Mucosa of descending colon (tissue), 3 donors: ENCODE measurements at regions not wholly inside any gene's neighbourhood (a gene's known extent, or its start where the extent isn't known, plus 50 kb on each side); places are given as distances from the start of the nearest gene placed in this dataset.

ENCODE experiments used
- ATAC-seq: fragments of 200-7000 bp; cut with Tn5 transposase; one replicate; pipeline ENCODE4 v1.9.1; 2020; ENCODE audit warnings: mild to moderate bottlenecking, moderate library complexity
- DNase-seq, 3 donors: peaks; one replicate each; pipeline ENCODE4 v3.0.0-alpha.2; 2020
- H3K36me3 ChIP-seq: fragments of 200-600 bp; one replicate; pipeline ENCODE4 v1.8.0; 2021; ENCODE audit warnings: low read depth, mild to moderate bottlenecking
- H3K4me1 ChIP-seq: fragments of 200-600 bp; one replicate; pipeline ENCODE4 v1.8.0; 2021; ENCODE audit warnings: low read depth, mild to moderate bottlenecking
- H3K4me3 ChIP-seq: fragments of 200-600 bp; one replicate; pipeline ENCODE4 v1.8.0; 2021; ENCODE audit warnings: mild to moderate bottlenecking
- H3K9me3 ChIP-seq: fragments of 200-600 bp; one replicate; pipeline ENCODE4 v1.8.0; 2021; ENCODE audit warnings: mild to moderate bottlenecking
- CTCF ChIP-seq: fragments of 200-600 bp; IDR thresholded peaks from one replicate; pipeline ENCODE4 v1.8.0; 2022; ENCODE audit warnings: antibody characterized with exemption, mild to moderate bottlenecking
- intact Hi-C, 2 donors: fragments of 100-400 bp; cut with DNase I in 1 of 2; cut with micrococcal nuclease in 1 of 2; formaldehyde crosslinking; loops; one replicate each; pipeline versions ENCODE4 v1.11.0 to v1.11.1; 2022; cut with DNase I, micrococcal nuclease
- donor health status: DM: no; HTN: no; CAD: no; lungs with moderate emphysema.
- donor health status: DM: no; HTN: no; CAD: no.
- donor health status: DM: no; HTN: yes; CAD: no.

GRCh38 chr1:88124614-88125013 is 559.5 kb upstream of the PKN2 start:
- Histone ChIP-seq H3K9me3 (no peaks in the 10 kb centered on the region), H3K36me3 (no peaks in the 10 kb centered on the region), H3K4me3 (no peak overlapping the region), H3K4me1 (no peaks in the 10 kb centered on the region)
- DNase-seq (no peak), ATAC-seq (no peak)
- TF ChIP-seq CTCF = no peak
- intact Hi-C loops = no loop called here

DNA sequence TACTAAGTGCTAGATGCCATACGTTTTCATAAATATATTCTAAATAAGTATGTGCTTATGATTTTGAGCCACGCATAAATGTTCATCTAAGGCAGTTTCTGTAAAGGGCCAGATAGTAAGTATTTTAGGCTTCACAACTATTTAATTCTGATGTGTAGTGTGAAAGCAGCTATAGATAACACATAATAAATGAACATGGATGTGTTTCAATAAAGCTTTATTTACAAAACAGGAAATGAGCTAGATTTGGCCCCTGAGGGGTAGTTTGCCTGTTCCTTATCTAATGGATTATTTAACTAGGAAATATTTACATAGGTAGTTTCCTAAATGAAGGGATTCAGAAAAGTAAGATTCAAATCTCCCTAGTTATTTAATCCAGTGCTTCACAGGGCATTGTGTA is 557.6 kb upstream of the PKN2 start:
- DNase-seq (no peak), ATAC-seq (no peak)
- no peak overlapping the region for H3K4me3 ChIP-seq
- TF ChIP-seq CTCF = no peak
- intact Hi-C loops = no loop called here
- no peaks in the 10 kb centered on the region for H3K9me3 ChIP-seq
- no peaks in the 10 kb centered on the region for H3K36me3 ChIP-seq
- no peaks in the 10 kb centered on the region for H3K4me1 ChIP-seq

DNA sequence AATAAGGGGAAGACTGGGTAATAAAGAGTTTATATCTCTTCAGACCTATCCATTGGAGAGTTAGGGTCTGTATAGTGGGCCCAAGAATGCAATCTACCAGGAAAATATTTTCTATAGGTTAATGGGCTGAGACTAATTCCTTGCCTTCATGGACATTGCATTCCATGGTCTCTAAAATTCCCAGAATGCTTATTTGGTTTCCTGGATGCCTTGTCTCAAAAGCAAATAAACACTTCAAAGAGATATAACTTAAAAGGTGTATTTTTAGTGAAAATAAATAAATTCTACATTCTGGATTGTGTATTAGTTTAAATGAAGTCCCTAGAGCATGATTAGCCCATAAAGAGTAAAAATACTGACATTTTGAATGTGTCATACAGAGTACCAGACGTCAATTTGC is 550.1 kb upstream of the PKN2 start:
- no peak for TF ChIP-seq CTCF
- intact Hi-C loops = no loop called here

DNA sequence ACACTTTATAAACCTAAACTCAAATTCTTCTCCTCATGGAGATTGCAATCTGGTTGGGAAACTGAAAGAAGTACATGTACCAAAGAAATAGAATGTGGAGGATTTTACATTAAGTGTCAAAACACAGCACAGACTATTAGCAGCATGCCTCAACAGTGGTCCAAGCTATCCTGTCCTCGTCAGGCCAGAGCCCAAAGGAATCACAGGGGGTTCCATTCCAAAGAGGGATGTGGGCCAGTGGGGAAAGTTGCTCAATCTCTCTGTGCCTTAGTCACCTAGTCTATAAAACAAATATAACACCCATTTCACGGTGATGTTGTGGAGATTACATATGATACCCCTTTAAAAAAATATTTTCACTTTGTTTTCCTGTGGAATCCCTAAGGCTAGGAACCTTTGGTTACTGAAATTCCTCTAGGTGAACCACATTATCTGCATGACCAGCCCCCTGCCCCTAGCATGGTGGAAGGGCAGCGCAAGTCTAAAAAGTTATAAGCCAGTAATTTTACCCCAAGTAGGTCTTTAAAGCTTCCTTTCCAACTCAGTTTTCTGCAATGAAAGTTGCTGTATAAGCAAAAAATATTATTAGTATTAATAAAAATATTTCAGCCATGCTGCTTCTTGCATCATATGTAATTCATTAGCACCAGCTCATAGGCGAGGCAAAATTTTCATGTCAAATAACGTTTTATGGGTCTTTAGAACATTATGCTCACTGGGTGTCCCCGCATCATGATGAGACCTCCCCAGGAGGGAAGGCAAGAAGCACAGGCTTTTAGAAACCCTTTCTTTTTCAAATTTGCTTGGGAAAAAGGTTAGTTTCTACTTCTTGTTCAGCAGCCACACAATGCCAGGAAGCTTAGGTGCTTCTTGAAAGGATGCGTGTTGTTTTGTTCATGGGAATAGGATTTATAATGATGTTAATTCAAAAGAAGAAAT is 548.8 kb upstream of the PKN2 start:
- Histone ChIP-seq H3K9me3 (no peaks in the 10 kb centered on the region), H3K4me1 (no peaks in the 10 kb centered on the region), H3K4me3 (no peak overlapping the region), H3K36me3 (no peaks in the 10 kb centered on the region)
- intact Hi-C loops = no loop called here
- ATAC-seq = no peak
- no peak for DNase-seq
- no peak for TF ChIP-seq CTCF

More for the DNA sequence above, 550.1 kb upstream of the PKN2 start:
- H3K4me3 ChIP-seq = no peak overlapping the region
- DNase-seq (no peak), ATAC-seq (no peak)
- H3K4me1 ChIP-seq = no peaks in the 10 kb centered on the region
- no peaks in the 10 kb centered on the region for H3K36me3 ChIP-seq
- H3K9me3 ChIP-seq = no peaks in the 10 kb centered on the region

DNA sequence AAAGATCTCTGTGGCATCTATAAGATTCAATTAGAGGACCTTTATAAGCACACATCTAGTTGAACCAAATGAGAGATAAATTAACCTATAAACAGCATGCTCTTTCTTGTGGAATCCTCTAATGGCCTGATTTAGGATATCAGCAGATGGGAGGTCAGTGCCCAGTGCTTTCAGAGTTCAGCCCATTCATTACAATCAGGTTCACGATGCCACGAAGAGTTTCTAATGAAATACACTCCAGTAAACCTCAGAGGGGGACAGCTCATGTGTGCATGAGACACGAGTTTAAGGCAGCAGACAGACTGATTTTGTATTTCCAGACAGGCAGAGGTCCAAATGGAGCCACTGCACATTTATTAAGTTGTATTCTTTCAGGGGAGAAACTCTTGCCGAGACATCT is 544.4 kb upstream of the PKN2 start:
- ATAC-seq (no peak), DNase-seq (no peak)
- no peaks in the 10 kb centered on the region for H3K9me3 ChIP-seq
- H3K4me1 ChIP-seq = no peaks in the 10 kb centered on the region
- no peak for TF ChIP-seq CTCF
- no peaks in the 10 kb centered on the region for H3K36me3 ChIP-seq
- intact Hi-C loops = no loop called here
- H3K4me3 ChIP-seq = no peak overlapping the region
